Fibroblast of lung (primary cell): ENCODE measurements at regions not wholly inside any gene's neighbourhood (a gene's known extent, or its start where the extent isn't known, plus 50 kb on each side); places are given as distances from the start of the nearest gene placed in this dataset.

Experiments
- DNase-seq, 2 donors: peaks; one replicate each; pipeline versions ENCODE4 v3.0.0 to v3.0.0-alpha.2; 2010; ENCODE audit warnings: low read depth in 2 of 2
- H2AFZ ChIP-seq: 2 replicates; pipeline ENCODE4 v1.5.1; 2012; ENCODE audit warnings: low read length, control low read depth, inconsistent platforms
- H3K27ac ChIP-seq: 2 replicates; pipeline ENCODE4 v1.5.1; 2011; ENCODE audit warnings: low read length, control low read depth; ENCODE audit not compliant: insufficient read depth
- H3K27me3 ChIP-seq: 2 replicates; pipeline ENCODE4 v1.5.1; 2011; ENCODE audit warnings: mild to moderate bottlenecking, low read length; ENCODE audit not compliant: control insufficient read depth, insufficient read depth
- H3K36me3 ChIP-seq: 2 replicates; pipeline ENCODE4 v1.5.1; 2011; ENCODE audit warnings: low read length; ENCODE audit not compliant: control insufficient read depth, insufficient read depth
- H3K4me1 ChIP-seq: 2 replicates; pipeline ENCODE4 v1.5.1; 2011; ENCODE audit warnings: low read length; ENCODE audit not compliant: control insufficient read depth, insufficient read depth; ENCODE audit errors: extremely low read depth
- H3K4me2 ChIP-seq: 2 replicates; pipeline ENCODE4 v1.5.1; 2011; ENCODE audit warnings: low read length, control low read depth; ENCODE audit not compliant: insufficient read depth; ENCODE audit errors: extremely low read depth
- H3K4me3 ChIP-seq, 4 experiments: fragments of 200-600 bp in 1 of 4; sonication (generic) in 1 of 4; replicated peaks in 1 of 4; 2 replicates each; pipeline ENCODE4 v1.5.1; 2011 to 2016; ENCODE audit warnings: low read length in 4 of 4, low read depth in 3 of 4, mild to moderate bottlenecking in 3 of 4, control low read depth in 2 of 4, inconsistent platforms in 1 of 4, mixed read lengths in 1 of 4; ENCODE audit not compliant: insufficient read depth in 1 of 4; ENCODE audit errors: control extremely low read depth in 1 of 4
- H3K79me2 ChIP-seq: 2 replicates; pipeline ENCODE4 v1.5.1; 2012; ENCODE audit warnings: mild to moderate bottlenecking, low read length, inconsistent platforms; ENCODE audit not compliant: control insufficient read depth, insufficient read depth
- H3K9ac ChIP-seq: 2 replicates; pipeline ENCODE4 v1.5.1; 2011; ENCODE audit warnings: mild to moderate bottlenecking, low read length, control low read depth; ENCODE audit not compliant: insufficient read depth
- H3K9me3 ChIP-seq: 2 replicates; pipeline ENCODE4 v1.5.1; 2012; ENCODE audit warnings: low read depth, low read length; ENCODE audit not compliant: control insufficient read depth, insufficient read depth
- H4K20me1 ChIP-seq: 2 replicates; pipeline ENCODE4 v1.5.1; 2011; ENCODE audit warnings: low read length; ENCODE audit not compliant: control insufficient read depth, insufficient read depth; ENCODE audit errors: extremely low read depth
- CTCF ChIP-seq, 2 donors: IDR thresholded peaks in 1 of 2; conservative IDR thresholded peaks in 1 of 2; 1 replicate in 1 of 2; 2 replicates in 1 of 2; pipeline ENCODE4 v1.5.1; 2011 to 2012; ENCODE audit warnings: low read length in 2 of 2, control low read depth in 1 of 2, inconsistent platforms in 1 of 2, low read depth in 1 of 2, mild to moderate bottlenecking in 1 of 2
- EZH2 ChIP-seq: IDR thresholded peaks from 2 replicates; pipeline ENCODE4 v1.5.1; 2012; ENCODE audit warnings: low read length, control low read depth, mild to moderate bottlenecking; ENCODE audit errors: missing control alignments

GRCh38 chr9:106678273-106678672, 184.7 kb upstream of the ZNF462 start:
- no peak for DNase-seq
- Histone ChIP-seq H3K27ac (no peak overlapping the region), H3K27me3 (no peaks in the 10 kb centered on the region), H4K20me1 (no peaks in the 10 kb centered on the region), H3K4me1 (no peaks in the 10 kb centered on the region), H3K4me3 (no peak overlapping the region), H3K36me3 (no peaks in the 10 kb centered on the region), H3K4me2 (no peak overlapping the region), H3K79me2 (no peaks in the 10 kb centered on the region), H3K9me3 (no peaks in the 10 kb centered on the region), H2AFZ (no peak overlapping the region), H3K9ac (no peak overlapping the region)
- TF ChIP-seq EZH2 (no peak), CTCF (conservative IDR thresholded peaks at IDR 0.05 in 1 of 2, IDR thresholded peaks at IDR 0.05 in 1 of 2; ENCODE audit: low read depth in 1 of 2, low read length in 2 of 2) (no peak)

GRCh38 chr9:106682420-106682819, 180.5 kb upstream of the ZNF462 start:
- H3K79me2 ChIP-seq = no peaks in the 10 kb centered on the region
- H3K4me3 ChIP-seq = no peak overlapping the region
- H3K4me1 ChIP-seq = no peaks in the 10 kb centered on the region
- no peaks in the 10 kb centered on the region for H3K27me3 ChIP-seq
- DNase-seq = peak in 1 of 2 donors; percentile 4
- H3K9ac ChIP-seq = no peak overlapping the region
- H3K4me2 ChIP-seq = no peak overlapping the region
- H3K9me3 ChIP-seq = no peaks in the 10 kb centered on the region
- H3K27ac ChIP-seq = no peak overlapping the region
- H4K20me1 ChIP-seq = no peaks in the 10 kb centered on the region
- TF ChIP-seq CTCF (conservative IDR thresholded peaks at IDR 0.05 in 1 of 2, IDR thresholded peaks at IDR 0.05 in 1 of 2; ENCODE audit: low read depth in 1 of 2, low read length in 2 of 2) (no peak), EZH2 (no peak)
- H2AFZ ChIP-seq = no peak overlapping the region
- H3K36me3 ChIP-seq = no peaks in the 10 kb centered on the region

- Histone ChIP-seq H3K79me2 (no peaks in the 10 kb centered on the region), H3K9me3 (no peaks in the 10 kb centered on the region), H3K36me3 (no peaks in the 10 kb centered on the region), H4K20me1 (no peaks in the 10 kb centered on the region), H3K4me3 (no peak overlapping the region), H2AFZ (no peak overlapping the region), H3K27ac (no peak overlapping the region), H3K4me2 (no peak overlapping the region), H3K9ac (no peak overlapping the region), H3K4me1 (no peaks in the 10 kb centered on the region), H3K27me3 (no peaks in the 10 kb centered on the region)
- DNase-seq = no peak
- no peak for TF ChIP-seq CTCF (conservative IDR thresholded peaks at IDR 0.05 in 1 of 2, IDR thresholded peaks at IDR 0.05 in 1 of 2; ENCODE audit: low read depth in 1 of 2, low read length in 2 of 2)
- no peak for TF ChIP-seq EZH2
Measured at GRCh38 chr9:106683454-106683853, 179.5 kb upstream of the ZNF462 start.
